ENCODE measurements at regions not wholly inside any gene's neighbourhood (a gene's known extent, or its start where the extent isn't known, plus 50 kb on each side); places are given as distances from the start of the nearest gene placed in this dataset.

- DNase-seq (ENCODE audit: low spot score): no peak
Measured at GRCh38 chr21:16216288-16216962, 486.6 kb downstream of the USP25 start.

- DNase-seq (ENCODE audit: low spot score): no peak
Measured at GRCh38 chr21:16218682-16219343, 489.0 kb downstream of the USP25 start.

- DNase-seq (ENCODE audit: low spot score): peak; percentile 46
Measured at GRCh38 chr21:16224756-16225155, 495.0 kb downstream of the USP25 start.

- no peak for DNase-seq (ENCODE audit: low spot score)
Measured at GRCh38 chr21:16239659-16240265, 510.0 kb downstream of the USP25 start.

GRCh38 chr21:16241016-16241415, 511.2 kb downstream of the USP25 start:
- DNase-seq (ENCODE audit: low spot score): no peak

GRCh38 chr21:16241479-16241963, 511.7 kb downstream of the USP25 start:
- DNase-seq (ENCODE audit: low spot score): no peak

GRCh38 chr21:16243396-16243795, 513.6 kb downstream of the USP25 start:
- DNase-seq (ENCODE audit: low spot score): no peak

GRCh38 chr21:16248705-16249104, 518.9 kb downstream of the USP25 start:
- DNase-seq (ENCODE audit: low spot score): no peak

GRCh38 chr21:16250273-16250672, 520.5 kb downstream of the USP25 start:
- DNase-seq (ENCODE audit: low spot score): no peak

GRCh38 chr21:16258844-16259611, 529.2 kb downstream of the USP25 start:
- DNase-seq (ENCODE audit: low spot score): no peak

GRCh38 chr21:16262091-16262490, 532.3 kb downstream of the USP25 start:
- no peak for DNase-seq (ENCODE audit: low spot score)

- DNase-seq (ENCODE audit: low spot score): no peak
Measured at GRCh38 chr21:16264319-16264718, 534.5 kb downstream of the USP25 start.

GRCh38 chr21:16269476-16269875, 539.7 kb downstream of the USP25 start:
- DNase-seq (ENCODE audit: low spot score): no peak

- peak; percentile 42 for DNase-seq (ENCODE audit: low spot score)
Measured at GRCh38 chr21:16279731-16280581, 550.2 kb downstream of the USP25 start.

- DNase-seq (ENCODE audit: low spot score): no peak
Measured at GRCh38 chr21:16280686-16281091, 550.9 kb downstream of the USP25 start.

- no peak for DNase-seq (ENCODE audit: low spot score)
Measured at GRCh38 chr21:16283516-16283915, 553.7 kb downstream of the USP25 start.

- DNase-seq (ENCODE audit: low spot score): no peak
Measured at GRCh38 chr21:16285605-16286126, 555.9 kb downstream of the USP25 start.

- no peak for DNase-seq (ENCODE audit: low spot score)
Measured at GRCh38 chr21:16287046-16287445, 557.3 kb downstream of the USP25 start.

GRCh38 chr21:16291296-16291695, 561.5 kb downstream of the USP25 start:
- DNase-seq (ENCODE audit: low spot score): no peak

GRCh38 chr21:16294128-16294527, 564.3 kb downstream of the USP25 start:
- DNase-seq (ENCODE audit: low spot score): no peak

- peak; percentile 46 for DNase-seq (ENCODE audit: low spot score)
Measured at GRCh38 chr21:16302851-16303282, 573.1 kb downstream of the USP25 start.
